ENCODE measurements at regions not wholly inside any gene's neighbourhood (a gene's known extent, or its start where the extent isn't known, plus 50 kb on each side); places are given as distances from the start of the nearest gene placed in this dataset.
"Not testable (repeated sequence)": the region's sequence is repeated elsewhere in the genome, so short reads cannot be mapped to it uniquely, and the experiment has no call there.

- H3K27ac ChIP-seq = not testable (repeated sequence)
Observed at GRCh38 chr5:122515210-122515609, 203.2 kb downstream of the SNCAIP start.

- no peak overlapping the region for H3K27ac ChIP-seq
- TF ChIP-seq ZFX (IDR thresholded peaks at IDR 0.05) (no peak), CTCF (conservative IDR thresholded peaks at IDR 0.05) (peak; percentile 86)
Observed at GRCh38 chr5:122515709-122516431, 203.8 kb downstream of the SNCAIP start.

DNA sequence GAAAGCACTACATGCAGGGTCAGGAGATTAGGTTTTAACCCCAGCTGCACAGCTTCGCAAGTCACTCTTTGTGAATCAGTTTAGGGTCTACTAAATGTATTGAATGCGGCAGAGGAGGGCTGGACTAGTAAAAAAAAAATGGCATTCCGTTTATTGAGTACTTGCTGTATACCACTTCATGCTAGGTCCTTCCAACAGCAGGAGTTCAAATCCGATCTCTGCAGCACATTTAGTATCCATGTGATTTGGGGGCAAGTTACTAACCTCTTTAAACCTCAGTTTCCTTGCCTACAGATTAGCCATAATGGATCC lies 204.4 kb downstream of the SNCAIP start:
- no peak overlapping the region for H3K27ac ChIP-seq
- TF ChIP-seq CTCF (conservative IDR thresholded peaks at IDR 0.05) = peak; percentile 63
- TF ChIP-seq ZFX (IDR thresholded peaks at IDR 0.05) = no peak

DNA sequence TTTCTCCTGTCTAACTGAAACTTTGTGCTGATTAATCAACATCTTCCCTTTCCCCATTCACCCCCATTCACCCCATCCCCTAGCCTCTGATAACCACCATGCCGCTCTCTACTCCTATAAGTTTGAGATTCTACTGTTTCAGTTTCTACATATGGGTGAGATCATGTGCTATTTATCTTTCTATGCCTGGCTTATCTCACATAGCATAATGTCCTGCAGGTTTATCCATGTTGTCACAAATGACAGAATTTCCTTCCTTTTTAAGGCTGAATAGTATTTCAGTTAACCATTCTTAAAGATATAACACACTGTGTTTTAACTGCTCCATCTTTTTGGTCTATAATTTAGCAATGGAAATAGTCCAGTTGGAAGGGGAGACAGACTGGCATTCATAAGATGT lies 205.1 kb downstream of the SNCAIP start:
- no peak for TF ChIP-seq ZFX (IDR thresholded peaks at IDR 0.05)
- no peak for TF ChIP-seq CTCF (conservative IDR thresholded peaks at IDR 0.05)
- H3K27ac ChIP-seq = no peak overlapping the region

- TF ChIP-seq CTCF (conservative IDR thresholded peaks at IDR 0.05) (no peak), ZFX (IDR thresholded peaks at IDR 0.05) (no peak)
Observed at GRCh38 chr5:122523776-122524175, 211.7 kb downstream of the SNCAIP start.

GRCh38 chr5:122527547-122527946 lies 215.5 kb downstream of the SNCAIP start:
- TF ChIP-seq ZFX (IDR thresholded peaks at IDR 0.05) (no peak), CTCF (conservative IDR thresholded peaks at IDR 0.05) (no peak)
- H3K27ac ChIP-seq = no peak overlapping the region

More at GRCh38 chr5:122523776-122524175, 211.7 kb downstream of the SNCAIP start:
- H3K27ac ChIP-seq = no peak overlapping the region

GRCh38 chr5:122532035-122532434 lies 220.0 kb downstream of the SNCAIP start:
- TF ChIP-seq CTCF (conservative IDR thresholded peaks at IDR 0.05) = no peak
- no peak for TF ChIP-seq ZFX (IDR thresholded peaks at IDR 0.05)

DNA sequence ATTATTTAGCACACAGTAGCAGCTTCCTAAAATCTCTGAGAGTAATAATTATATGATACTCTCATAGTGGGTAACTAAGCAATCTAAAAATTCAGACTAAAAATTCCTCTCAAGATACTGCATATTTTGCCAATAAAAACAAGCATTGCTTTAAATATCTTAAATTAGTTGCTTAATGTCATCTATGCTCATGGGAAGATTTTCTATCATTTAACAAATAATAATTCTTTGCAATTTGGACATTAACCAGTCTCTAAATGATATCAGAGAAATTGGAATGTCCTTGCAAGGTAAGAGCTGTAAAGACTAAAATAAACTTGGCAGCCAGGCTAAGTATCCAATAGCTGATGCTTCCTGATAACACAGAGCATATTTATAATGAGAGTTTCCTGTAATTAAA lies 221.8 kb downstream of the SNCAIP start:
- TF ChIP-seq CTCF (conservative IDR thresholded peaks at IDR 0.05) (no peak), ZFX (IDR thresholded peaks at IDR 0.05) (no peak)

More at GRCh38 chr5:122532035-122532434, 220.0 kb downstream of the SNCAIP start:
- H3K27ac ChIP-seq = no peak overlapping the region

More for the DNA sequence above, 221.8 kb downstream of the SNCAIP start:
- no peak overlapping the region for H3K27ac ChIP-seq
